ENCODE measurements at regions not wholly inside any gene's neighbourhood (a gene's known extent, or its start where the extent isn't known, plus 50 kb on each side); places are given as distances from the start of the nearest gene placed in this dataset.

DNA sequence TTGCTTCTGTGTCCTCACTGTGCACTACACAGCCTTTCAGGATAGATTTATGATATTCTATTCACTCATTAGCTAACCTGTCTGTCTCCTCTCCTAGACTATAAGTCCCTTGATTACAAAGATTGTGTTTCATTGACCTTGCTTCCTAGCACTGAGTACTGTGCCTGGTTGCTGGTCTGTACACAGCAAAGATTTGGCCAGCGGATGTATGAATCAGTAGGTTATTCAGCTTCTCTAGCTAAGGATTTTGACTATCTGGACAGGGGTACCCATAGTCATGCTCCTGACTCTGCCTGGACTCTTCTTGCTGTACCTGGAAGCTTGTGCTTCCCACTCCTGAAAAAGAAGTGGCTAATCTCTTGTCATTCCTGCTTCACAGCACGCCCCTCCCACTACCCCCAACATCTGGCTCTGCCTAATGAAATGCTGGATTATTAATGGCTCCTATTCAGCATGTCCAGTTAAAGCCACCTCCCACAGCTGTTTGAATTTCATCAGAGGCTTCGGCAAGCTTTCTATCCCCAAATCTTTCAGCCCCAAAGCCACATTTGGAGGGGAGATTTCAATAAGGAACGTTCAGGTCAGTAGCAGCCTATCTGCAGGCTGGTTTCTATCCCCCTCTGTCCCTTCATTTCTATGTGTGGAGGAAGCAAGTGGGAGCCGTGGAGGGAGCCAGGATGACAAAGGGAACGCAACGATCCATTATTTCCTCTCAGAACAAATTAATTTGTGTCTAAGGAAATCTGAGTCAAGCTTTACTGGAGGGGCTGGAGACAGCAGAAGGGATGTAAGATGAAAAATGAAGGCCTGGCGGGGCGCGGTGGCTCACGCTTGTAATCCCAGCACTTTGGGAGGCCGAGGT lies 64.8 kb upstream of the PPM1J start:
- H2AFZ ChIP-seq (ENCODE audit: low read depth, low read length) = no peak overlapping the region
- H4K20me1 ChIP-seq (ENCODE audit: insufficient read depth, low read length) = no peaks in the 10 kb centered on the region
- no peaks in the 10 kb centered on the region for H3K4me1 ChIP-seq (ENCODE audit: low read length)
- no peak overlapping the region for H3K4me2 ChIP-seq (ENCODE audit: low read length)
- no peak overlapping the region for H3K4me3 ChIP-seq (ENCODE audit: low read length)
- H3K79me2 ChIP-seq (ENCODE audit: low read length) = no peaks in the 10 kb centered on the region
- no peaks in the 10 kb centered on the region; the same call in 1 of the 2 replicates for H3K27me3 ChIP-seq (ENCODE audit: low read depth, low read length)
- H3K9ac ChIP-seq (ENCODE audit: low read length) = no peak overlapping the region
- TF ChIP-seq EZH2phosphoT487 (IDR thresholded peaks at IDR 0.05; ENCODE audit: low read depth) = no peak
- TF ChIP-seq, protein P1, sequence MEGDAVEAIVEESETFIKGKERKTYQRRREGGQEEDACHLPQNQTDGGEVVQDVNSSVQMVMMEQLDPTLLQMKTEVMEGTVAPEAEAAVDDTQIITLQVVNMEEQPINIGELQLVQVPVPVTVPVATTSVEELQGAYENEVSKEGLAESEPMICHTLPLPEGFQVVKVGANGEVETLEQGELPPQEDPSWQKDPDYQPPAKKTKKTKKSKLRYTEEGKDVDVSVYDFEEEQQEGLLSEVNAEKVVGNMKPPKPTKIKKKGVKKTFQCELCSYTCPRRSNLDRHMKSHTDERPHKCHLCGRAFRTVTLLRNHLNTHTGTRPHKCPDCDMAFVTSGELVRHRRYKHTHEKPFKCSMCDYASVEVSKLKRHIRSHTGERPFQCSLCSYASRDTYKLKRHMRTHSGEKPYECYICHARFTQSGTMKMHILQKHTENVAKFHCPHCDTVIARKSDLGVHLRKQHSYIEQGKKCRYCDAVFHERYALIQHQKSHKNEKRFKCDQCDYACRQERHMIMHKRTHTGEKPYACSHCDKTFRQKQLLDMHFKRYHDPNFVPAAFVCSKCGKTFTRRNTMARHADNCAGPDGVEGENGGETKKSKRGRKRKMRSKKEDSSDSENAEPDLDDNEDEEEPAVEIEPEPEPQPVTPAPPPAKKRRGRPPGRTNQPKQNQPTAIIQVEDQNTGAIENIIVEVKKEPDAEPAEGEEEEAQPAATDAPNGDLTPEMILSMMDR (IDR thresholded peaks at IDR 0.05; ENCODE audit: low read depth, low read length) = no peak
- no peaks in the 10 kb centered on the region for H3K36me3 ChIP-seq (replicated peaks; ENCODE audit: low read depth, low read length)
- no peaks in the 10 kb centered on the region for H3K9me3 ChIP-seq (ENCODE audit: insufficient read depth, low read length)
- H3K27ac ChIP-seq (ENCODE audit: low read length) = no peak overlapping the region

DNA sequence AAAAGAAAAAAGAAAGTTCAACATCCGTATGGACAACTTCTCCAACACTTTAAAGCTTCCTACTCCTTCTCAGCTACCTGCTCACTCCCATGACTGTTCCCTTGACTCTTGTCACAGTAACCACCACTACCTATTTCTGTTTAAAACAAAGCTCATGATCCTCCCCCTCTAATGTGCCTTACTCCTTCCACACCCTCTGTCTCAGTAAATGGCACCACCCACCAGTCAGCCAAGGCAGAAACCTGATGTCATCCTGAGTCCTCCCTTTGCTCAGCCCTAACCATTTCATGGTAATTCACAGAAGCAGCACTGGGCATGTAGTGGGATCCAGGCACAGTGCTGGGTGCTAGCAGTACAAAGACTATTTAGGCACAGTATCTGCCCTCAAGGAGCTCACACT lies 63.0 kb upstream of the PPM1J start:
- H3K4me2 ChIP-seq (ENCODE audit: low read length) = no peak overlapping the region
- H3K27ac ChIP-seq (ENCODE audit: low read length) = no peak overlapping the region
- no peaks in the 10 kb centered on the region for H3K4me1 ChIP-seq (ENCODE audit: low read length)
- H4K20me1 ChIP-seq (ENCODE audit: insufficient read depth, low read length) = no peaks in the 10 kb centered on the region
- H3K79me2 ChIP-seq (ENCODE audit: low read length) = no peaks in the 10 kb centered on the region
- H3K36me3 ChIP-seq (replicated peaks; ENCODE audit: low read depth, low read length) = no peaks in the 10 kb centered on the region
- no peak overlapping the region for H3K4me3 ChIP-seq (ENCODE audit: low read length)
- TF ChIP-seq, protein P1 (IDR thresholded peaks at IDR 0.05; ENCODE audit: low read depth, low read length) = no peak
- no peak for TF ChIP-seq EZH2phosphoT487 (IDR thresholded peaks at IDR 0.05; ENCODE audit: low read depth)
- H3K27me3 ChIP-seq (ENCODE audit: low read depth, low read length) = peaks cover under 1% of the 10 kb centered on the region; the same call in 1 of the 2 replicates
- no peak overlapping the region for H3K9ac ChIP-seq (ENCODE audit: low read length)
- no peak overlapping the region for H2AFZ ChIP-seq (ENCODE audit: low read depth, low read length)
- H3K9me3 ChIP-seq (ENCODE audit: insufficient read depth, low read length) = no peaks in the 10 kb centered on the region

DNA sequence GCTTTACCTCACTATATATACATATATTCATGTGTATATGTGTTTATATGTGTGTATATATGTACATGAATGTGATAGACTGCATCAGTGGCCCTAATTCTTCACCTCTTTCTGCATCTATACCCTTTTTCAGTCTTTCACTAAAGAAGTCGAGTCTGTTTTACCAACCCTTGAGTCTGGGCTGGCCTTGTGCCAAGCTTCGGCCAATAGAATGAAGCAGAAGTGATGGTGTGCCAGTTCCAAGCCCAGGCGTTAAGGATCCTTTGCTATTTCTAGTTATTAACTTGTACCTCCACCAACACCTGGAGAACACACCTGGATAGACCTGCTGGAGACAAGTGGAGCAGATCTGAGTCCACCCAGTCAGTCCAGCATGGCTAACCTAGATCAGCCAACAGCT lies 61.6 kb upstream of the PPM1J start:
- TF ChIP-seq EZH2phosphoT487 (IDR thresholded peaks at IDR 0.05; ENCODE audit: low read depth) = no peak
- TF ChIP-seq, protein P1 (IDR thresholded peaks at IDR 0.05; ENCODE audit: low read depth, low read length) = no peak
- Histone ChIP-seq H4K20me1 (ENCODE audit: insufficient read depth, low read length) (no peaks in the 10 kb centered on the region), H3K36me3 (replicated peaks; ENCODE audit: low read depth, low read length) (no peaks in the 10 kb centered on the region), H3K4me2 (ENCODE audit: low read length) (no peak overlapping the region), H3K27ac (ENCODE audit: low read length) (no peak overlapping the region), H3K79me2 (ENCODE audit: low read length) (no peaks in the 10 kb centered on the region), H3K27me3 (ENCODE audit: low read depth, low read length) (peaks cover 10% of the 10 kb centered on the region), H3K9me3 (ENCODE audit: insufficient read depth, low read length) (no peaks in the 10 kb centered on the region), H2AFZ (ENCODE audit: low read depth, low read length) (no peak overlapping the region), H3K4me3 (ENCODE audit: low read length) (no peak overlapping the region), H3K4me1 (ENCODE audit: low read length) (no peaks in the 10 kb centered on the region), H3K9ac (ENCODE audit: low read length) (no peak overlapping the region)

DNA sequence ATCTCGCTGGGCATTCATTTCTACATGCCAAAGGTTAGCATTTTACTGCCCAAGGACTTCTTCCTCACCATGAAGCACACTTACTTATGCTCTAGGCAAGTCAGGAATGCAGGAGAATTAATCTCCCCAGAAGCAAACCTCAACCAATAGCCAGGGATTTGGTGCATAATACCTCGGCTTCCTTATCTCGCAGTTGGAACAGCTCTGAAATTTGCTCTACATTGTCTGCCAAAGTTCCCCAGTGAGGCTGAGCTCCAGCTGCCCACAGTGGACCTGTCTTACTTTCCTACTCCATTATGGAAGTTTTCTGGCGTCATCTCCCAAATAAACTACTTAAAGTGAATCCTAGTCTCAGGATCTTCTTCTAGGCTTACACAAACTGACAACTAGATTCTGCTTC lies 57.6 kb upstream of the PPM1J start:
- H3K4me3 ChIP-seq (ENCODE audit: low read length) = no peak overlapping the region

More for the DNA sequence above, 57.6 kb upstream of the PPM1J start:
- Histone ChIP-seq H3K27ac (ENCODE audit: low read length) (no peak overlapping the region), H3K9ac (ENCODE audit: low read length) (no peak overlapping the region), H3K4me1 (ENCODE audit: low read length) (peaks cover 20% of the 10 kb centered on the region), H4K20me1 (ENCODE audit: insufficient read depth, low read length) (no peaks in the 10 kb centered on the region), H3K4me2 (ENCODE audit: low read length) (no peak overlapping the region), H3K9me3 (ENCODE audit: insufficient read depth, low read length) (no peaks in the 10 kb centered on the region), H2AFZ (ENCODE audit: low read depth, low read length) (no peak overlapping the region), H3K79me2 (ENCODE audit: low read length) (no peaks in the 10 kb centered on the region), H3K36me3 (replicated peaks; ENCODE audit: low read depth, low read length) (no peaks in the 10 kb centered on the region), H3K27me3 (ENCODE audit: low read depth, low read length) (peaks cover 37% of the 10 kb centered on the region)
- TF ChIP-seq EZH2phosphoT487 (IDR thresholded peaks at IDR 0.05; ENCODE audit: low read depth) = no peak
- TF ChIP-seq, protein P1 (IDR thresholded peaks at IDR 0.05; ENCODE audit: low read depth, low read length) = no peak

Measured in OCI-LY3 (cell line).